ENCODE measurements at regions not wholly inside any gene's neighbourhood (a gene's known extent, or its start where the extent isn't known, plus 50 kb on each side); places are given as distances from the start of the nearest gene placed in this dataset.
A peak's percentile ranks its signal among the peaks of the same experiment; 100 is the strongest.

DNA sequence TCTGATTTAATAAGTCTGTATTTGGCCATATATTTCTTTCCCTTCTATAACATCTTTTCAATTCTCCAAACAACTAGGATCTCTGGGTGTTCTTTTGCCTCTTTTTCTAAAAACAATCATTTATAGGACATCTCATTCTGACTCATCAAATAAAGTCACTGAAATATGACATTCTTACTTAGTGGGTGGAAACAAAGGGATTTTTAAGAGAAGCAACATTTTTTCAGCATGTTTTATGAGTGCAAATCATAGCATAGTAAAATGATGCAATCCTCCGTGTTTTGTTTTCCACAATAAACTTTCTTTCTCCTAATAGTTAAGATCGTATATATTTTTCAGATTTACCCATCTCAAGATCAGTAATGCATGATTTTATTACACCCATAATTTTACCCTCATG lies 179.8 kb downstream of the SPCS3 start:
- DNase-seq (ENCODE audit: low read depth in 4 of 4, low spot score in 3 of 4) = no peak

DNA sequence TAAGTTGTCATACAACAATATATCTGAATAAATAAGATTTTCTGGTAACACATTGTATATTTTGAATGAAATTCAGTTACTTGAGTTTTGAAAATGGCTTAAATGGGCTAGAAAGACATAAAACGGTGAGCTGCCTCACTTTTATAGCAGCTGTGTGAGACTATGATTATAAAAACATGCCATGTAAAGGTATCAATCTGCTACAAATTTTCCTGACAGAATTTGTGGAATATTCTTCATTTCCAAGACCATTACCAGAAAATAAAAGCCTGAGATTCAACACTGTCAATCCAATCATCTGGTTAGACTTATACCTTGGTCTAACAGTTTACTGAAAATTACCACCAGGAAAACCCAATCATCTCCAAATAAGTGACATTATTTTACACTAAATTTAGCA lies 181.1 kb downstream of the SPCS3 start:
- DNase-seq (ENCODE audit: low read depth in 4 of 4, low spot score in 3 of 4) = no peak

DNA sequence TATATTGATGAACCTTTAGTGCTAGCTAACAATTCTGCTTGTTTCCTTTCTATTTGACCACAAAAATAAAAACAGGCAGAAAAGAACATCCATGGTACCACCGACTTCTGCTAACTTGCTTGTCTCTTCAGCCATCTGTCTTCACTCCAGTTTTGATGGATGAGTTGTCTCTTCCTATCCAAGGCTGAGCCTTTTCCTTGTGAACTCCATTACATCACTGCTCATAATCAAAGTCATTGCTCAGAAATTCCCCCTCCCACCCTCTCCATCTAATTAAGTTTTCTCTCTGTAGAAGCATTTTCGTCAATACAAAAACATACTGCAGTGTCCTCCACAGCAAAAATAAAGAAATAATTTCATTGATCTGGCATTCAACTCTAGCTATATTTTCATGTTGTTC lies 184.4 kb downstream of the SPCS3 start:
- DNase-seq (ENCODE audit: low read depth in 4 of 4, low spot score in 3 of 4) = no peak

DNA sequence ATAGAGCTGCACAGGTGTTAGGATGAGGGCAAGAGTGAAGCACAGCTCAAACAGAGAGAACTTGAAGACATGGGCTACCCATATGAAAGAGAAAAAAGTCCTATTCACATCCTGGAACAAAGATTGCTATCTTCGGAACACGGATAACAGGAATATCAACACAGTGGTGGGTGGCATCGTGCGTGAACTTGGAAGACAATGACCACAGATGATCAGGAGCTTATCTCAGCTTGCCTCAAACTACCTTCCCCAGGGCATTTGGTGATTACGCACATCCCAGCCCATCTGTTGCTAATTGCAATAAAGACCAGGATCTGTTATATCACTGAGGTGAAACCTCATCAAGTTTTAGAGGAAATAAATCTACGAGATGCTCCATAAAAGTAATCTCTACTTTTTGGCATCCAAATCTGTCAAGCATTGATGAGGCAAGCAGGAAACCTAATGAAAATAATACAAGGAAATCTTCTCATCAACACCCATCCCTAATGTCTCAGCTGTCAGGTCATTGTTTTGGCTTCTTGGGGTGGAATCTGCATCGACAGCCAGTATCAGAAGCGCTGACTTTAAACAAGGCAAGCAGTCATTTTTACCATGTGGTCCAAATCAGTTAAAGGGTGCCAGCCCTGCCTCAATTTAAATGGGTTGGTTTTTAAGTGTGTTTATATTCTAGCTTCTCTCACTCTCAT lies 188.2 kb downstream of the SPCS3 start:
- no peak for DNase-seq (ENCODE audit: low read depth in 4 of 4, low spot score in 3 of 4)

GRCh38 chr4:176508780-176509331 lies 189.1 kb downstream of the SPCS3 start:
- DNase-seq (ENCODE audit: low read depth in 4 of 4, low spot score in 3 of 4) = no peak

- no peak for DNase-seq (ENCODE audit: low read depth in 4 of 4, low spot score in 3 of 4)
These were observed 205.8 kb downstream of the SPCS3 start for GRCh38 chr4:176525576-176525975.

DNA sequence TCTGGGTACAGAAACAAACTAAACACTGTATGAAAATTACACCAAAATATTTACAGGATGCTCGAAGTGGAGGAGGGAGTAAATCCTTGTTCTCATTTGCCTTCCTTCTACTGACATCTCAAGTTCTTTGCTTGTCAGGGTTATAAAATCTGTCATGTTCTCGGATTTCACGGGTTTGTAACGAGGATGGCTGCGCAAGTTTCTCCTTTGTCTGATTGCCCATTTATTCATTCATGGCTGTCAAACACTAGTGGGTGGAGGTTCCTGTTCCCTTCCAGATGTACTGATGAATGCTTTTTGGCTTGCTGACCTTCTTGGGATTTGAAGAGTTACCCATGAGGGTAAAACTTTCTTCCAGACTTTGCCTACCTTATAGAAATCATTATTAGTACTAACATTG lies 206.9 kb downstream of the SPCS3 start:
- peak in 2 of 4 donors; percentile 31 to 45 for DNase-seq (ENCODE audit: low read depth in 4 of 4, low spot score in 3 of 4)

GRCh38 chr4:176529574-176529973 lies 209.8 kb downstream of the SPCS3 start:
- DNase-seq (ENCODE audit: low read depth in 4 of 4, low spot score in 3 of 4) = no peak

- DNase-seq (ENCODE audit: low read depth in 4 of 4, low spot score in 3 of 4) = no peak
These were observed 213.4 kb downstream of the SPCS3 start for GRCh38 chr4:176533159-176533558.

DNA sequence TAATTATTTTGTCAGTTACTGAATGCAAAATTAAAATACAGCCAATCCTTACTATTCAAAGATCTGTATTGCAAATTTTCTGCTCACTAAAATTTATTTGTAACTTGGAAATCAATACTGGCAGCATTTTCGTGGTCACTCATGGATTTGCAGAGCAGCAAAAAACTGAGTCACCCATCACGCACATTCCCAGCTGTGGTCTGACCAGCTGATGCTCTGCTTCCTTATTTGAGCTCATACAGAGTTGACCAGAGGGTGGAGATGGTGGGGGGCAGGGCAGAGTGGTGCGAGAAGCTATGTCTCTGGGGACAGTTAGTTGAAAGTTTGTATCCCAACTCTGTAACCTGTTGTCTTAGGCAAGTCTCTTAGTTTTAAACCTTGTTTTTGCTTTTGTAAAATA lies 214.8 kb downstream of the SPCS3 start:
- DNase-seq (ENCODE audit: low read depth in 4 of 4, low spot score in 3 of 4) = no peak

DNA sequence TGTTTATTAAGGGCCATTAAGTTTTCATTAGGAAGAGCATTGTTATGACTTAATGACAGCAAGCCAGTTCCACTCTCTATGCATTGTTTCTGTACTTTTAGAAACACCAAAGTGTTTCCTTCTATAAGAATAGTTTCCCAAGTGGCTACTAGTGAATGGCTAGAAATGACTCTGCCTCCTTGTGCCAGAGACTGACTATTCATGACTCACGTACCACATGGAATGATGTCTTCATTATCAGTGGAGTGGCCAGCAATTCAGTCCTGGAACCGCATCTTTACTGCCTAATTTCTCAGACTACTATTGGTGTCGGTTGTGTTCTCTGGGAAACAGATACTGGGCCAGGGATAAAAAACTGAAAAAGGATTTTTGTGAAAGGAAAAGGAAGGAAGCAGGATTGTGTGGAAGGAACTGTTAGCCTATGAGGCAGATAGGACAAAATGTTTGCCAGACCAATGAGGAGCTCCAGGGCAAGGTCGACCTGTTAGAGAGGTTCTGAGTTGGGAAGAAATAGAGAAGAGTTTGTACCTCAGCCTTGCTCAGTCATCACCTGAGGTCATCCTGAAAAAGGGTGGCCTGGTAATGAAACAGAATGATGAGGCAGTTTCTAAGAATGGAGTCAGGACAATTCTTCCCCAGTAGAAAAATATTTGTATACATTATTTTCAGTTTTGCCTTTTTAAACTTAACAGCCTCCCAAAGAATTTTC lies 218.6 kb downstream of the SPCS3 start:
- no peak for DNase-seq (ENCODE audit: low read depth in 4 of 4, low spot score in 3 of 4)

- DNase-seq (ENCODE audit: low read depth in 4 of 4, low spot score in 3 of 4) = no peak
These were observed 219.5 kb downstream of the SPCS3 start for GRCh38 chr4:176539091-176539784.

GRCh38 chr4:176539785-176540175 lies 220.0 kb downstream of the SPCS3 start:
- no peak for DNase-seq (ENCODE audit: low read depth in 4 of 4, low spot score in 3 of 4)

DNA sequence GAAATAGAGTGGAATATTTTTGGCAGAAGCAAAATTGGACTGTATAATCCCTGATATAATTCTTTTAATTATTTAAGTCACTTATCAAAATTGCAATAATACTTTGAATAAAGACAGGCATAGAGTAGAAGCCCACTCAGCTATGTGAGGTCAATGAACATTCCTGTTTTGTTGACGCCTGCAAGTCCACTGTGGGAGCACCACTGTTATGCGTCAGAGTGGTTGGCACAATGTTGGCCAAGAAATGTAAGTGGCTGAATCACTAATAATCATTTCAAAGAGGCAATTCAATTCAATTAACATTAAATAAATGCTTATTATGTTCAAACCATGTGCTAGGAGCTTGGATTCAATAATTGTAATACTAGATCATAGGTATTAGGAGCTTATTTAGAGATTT lies 221.0 kb downstream of the SPCS3 start:
- no peak for DNase-seq (ENCODE audit: low read depth in 4 of 4, low spot score in 3 of 4)

- DNase-seq (ENCODE audit: low read depth in 4 of 4, low spot score in 3 of 4) = no peak
These were observed 226.1 kb downstream of the SPCS3 start for GRCh38 chr4:176545872-176546271.

DNA sequence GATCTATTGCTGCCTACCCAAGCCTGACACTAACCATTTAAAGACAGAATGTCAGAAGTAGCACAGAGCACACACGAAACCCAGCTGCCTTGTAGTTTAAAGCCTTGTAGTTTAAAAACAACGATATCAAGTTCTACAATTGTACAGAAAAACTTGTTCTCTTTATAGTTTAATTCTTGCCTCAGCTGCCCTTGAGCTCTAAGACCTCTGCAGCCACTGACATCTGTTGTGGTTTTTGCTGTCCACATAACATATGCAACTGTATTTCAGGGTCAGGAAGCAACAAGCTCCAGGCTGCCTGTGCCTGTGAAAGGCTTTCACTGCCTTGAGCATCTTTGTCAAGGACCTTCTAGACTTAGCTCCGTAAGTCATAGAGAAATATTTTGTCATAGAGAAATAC lies 227.2 kb downstream of the SPCS3 start:
- DNase-seq (ENCODE audit: low read depth in 4 of 4, low spot score in 3 of 4) = no peak

GRCh38 chr4:176548571-176548970 lies 228.8 kb downstream of the SPCS3 start:
- no peak for DNase-seq (ENCODE audit: low read depth in 4 of 4, low spot score in 3 of 4)

DNA sequence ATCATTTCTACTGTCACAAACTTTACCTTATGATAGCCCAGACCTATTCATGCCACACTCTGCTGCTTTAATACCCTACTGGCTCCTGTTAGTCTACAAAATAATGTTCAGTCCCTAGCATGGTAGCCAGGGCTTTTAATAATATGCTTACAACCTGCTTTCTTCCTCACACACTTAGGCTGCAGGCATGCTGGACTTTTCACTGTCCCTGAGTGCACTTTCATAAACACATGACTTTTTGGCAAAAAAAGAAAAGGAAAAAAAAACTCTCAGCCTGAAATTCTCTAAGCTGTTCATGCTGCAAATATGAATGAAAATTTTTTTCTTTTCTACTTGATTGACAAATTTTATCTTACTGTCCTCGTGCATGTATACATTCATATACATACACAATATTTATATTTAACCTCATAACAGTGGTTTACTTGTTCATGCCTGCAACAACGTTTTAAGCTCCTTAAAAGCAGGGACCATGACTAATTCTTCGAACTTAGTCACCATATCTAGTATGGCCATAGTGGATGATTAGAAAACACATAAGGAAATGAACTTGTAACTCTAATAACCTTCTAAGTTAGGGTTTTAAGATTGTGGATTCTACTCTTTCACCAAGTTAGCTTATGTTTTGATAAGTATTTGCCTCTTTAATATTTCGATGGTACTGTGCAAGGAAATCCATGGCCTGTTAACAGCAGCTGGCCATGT lies 229.5 kb downstream of the SPCS3 start:
- no peak for DNase-seq (ENCODE audit: low read depth in 4 of 4, low spot score in 3 of 4)

DNA sequence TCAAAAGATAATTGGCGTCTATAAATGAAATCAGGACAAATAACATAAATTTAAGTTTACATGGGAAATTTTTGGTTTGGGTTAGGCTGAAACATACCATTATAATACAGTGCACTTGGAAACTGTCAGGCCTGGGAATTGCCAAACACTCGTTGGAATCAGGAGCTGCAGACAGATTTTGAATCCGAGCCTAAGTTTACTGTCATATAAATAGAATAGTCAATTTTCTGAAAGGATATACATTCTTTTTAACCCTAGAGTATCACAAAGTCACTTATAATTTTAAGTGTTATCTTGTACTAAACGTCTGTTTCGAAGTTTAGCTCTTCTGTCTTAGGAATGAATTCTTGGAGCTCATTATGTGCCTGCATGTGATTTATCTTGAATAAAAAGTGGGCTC lies 234.1 kb downstream of the VEGFC start:
- DNase-seq (ENCODE audit: low read depth in 4 of 4, low spot score in 3 of 4) = no peak

DNA sequence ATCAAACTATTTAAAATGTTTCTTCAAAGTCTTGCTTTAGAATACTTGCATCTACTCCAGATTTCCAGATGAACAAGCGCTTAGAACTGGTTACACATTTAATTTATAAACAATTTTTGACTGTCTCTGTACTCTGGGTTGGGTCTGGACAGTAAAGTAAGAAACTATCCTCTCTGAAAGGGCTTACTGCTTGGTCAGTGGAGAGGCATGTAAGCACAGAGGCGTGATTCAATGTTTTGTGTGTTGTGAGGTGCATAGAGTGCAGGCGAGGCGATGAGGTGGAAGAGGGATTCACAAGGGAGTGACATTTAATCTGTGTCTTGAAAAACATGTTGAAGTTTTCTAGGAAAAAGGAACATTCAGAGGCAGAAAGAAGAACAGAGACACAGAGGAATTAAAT lies 231.4 kb downstream of the VEGFC start:
- no peak for DNase-seq (ENCODE audit: low read depth in 4 of 4, low spot score in 3 of 4)

- DNase-seq (ENCODE audit: low read depth in 4 of 4, low spot score in 3 of 4) = no peak
These were observed 229.1 kb downstream of the VEGFC start for GRCh38 chr4:176563591-176563990.
